Stimulated activated CD4-positive, alpha-beta T cell treated with anti-CD3 and anti-CD28 coated beads, Interleukin-2, amount 100 ng/mL, for 24 hours (primary cell): ENCODE measurements at regions not wholly inside any gene's neighbourhood (a gene's known extent, or its start where the extent isn't known, plus 50 kb on each side); places are given as distances from the start of the nearest gene placed in this dataset.

Experiments used
- DNase-seq, 2 donors: peaks; one replicate each; pipeline ENCODE4 v3.0.0-alpha.2; 2020

DNA sequence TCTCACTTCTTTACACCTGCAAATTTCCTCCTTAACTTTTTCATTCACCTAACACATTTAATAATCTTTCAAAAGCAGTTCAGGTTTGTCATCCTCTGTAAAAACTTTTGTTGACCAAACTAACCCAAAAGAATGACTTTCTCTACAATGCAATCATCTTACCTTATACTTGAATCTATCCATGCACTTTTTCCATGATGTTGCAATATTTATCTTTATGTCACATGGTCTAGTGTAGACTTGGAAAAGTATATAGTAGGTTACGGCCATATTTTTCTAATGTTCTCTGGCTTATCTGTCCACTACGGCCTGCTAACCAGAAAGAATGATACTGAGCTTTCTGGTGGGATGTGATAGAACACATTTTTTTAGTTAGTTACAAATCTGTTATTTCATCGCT is 431.0 kb upstream of the SOX9 start:
- DNase-seq = no peak

DNA sequence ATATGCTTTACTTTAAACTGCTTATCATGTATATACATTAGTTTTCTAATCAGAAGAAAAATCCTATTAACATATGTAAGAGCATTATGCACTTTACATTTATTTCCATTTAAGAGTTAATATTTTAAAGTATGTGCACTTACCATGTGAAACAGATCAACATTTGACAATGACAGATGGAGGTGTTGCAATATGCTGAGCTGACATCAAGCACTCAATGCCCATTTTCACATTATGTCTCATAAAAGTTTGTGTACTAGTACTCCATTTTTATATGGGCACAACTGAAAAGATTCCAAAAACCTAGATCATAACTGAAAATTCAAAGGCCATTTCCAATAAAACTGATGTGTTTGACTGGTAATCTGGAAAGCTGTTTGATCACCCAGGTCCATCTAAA is 420.9 kb upstream of the SOX9 start:
- DNase-seq = no peak

DNA sequence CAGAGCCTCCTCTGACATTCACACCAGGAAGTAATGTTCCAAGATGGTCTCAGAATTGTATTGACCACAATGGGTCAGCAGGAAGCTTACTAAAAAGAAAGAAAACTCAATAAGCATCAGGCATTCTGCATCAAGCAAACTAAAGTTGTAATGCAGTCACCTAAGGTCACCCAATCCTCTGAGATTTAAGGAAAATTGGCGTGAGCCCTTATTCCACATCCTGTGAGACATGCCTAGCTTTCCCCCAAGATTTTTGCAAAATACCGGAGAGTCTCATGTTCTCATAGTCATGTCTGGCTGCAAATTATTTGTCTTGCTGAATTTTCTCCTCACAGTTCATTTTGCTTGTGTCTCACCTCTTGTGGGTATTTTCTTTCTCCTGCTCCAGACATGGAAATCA is 417.1 kb upstream of the SOX9 start:
- DNase-seq = no peak

DNA sequence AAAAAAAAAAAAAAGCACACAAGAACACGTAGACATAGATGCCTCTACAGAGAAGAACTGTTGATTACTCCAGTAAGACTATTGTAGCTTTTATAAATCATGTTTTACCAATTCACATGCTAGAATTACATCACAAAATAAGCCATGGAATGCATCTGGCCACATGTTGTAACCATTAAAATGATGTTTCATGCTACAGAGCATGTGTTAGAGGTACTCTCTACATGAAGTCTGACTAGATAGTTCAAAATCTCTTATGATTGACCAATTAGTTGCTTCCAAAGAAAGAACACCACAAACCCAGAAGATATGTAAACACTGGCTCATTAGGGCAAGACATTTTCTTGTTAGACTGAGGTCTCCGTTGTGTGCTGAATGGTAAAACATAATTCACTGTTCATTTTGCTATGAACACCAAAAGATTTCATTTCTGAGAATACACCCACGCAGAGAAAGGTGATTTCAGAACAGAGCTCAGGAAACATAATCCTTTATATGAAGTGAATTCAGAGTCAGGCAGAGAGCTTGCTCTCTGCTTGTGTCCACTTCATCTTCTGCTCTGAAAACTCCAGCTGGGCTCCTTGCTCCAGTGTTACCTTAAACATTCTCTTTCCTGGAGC is 411.4 kb upstream of the SOX9 start:
- DNase-seq = no peak

DNA sequence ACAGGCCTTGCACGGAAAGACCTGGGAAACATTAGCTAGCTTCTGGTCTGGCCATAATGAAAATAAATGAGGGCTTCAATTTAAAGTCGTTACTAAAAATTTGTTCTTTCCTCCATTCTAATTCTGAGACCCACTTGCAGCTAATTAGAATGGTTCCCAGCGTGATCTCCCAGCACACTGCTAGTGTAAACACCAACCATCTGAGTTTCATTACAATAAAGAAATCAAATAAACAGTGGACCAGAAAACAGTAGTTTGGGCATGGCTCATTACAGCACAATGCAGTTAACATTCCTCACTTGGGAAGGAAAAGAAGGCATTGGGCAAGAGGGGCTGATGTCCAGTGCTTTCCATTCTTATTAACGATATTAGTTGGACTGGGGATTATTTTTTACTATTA is 410.9 kb upstream of the SOX9 start:
- no peak for DNase-seq

DNA sequence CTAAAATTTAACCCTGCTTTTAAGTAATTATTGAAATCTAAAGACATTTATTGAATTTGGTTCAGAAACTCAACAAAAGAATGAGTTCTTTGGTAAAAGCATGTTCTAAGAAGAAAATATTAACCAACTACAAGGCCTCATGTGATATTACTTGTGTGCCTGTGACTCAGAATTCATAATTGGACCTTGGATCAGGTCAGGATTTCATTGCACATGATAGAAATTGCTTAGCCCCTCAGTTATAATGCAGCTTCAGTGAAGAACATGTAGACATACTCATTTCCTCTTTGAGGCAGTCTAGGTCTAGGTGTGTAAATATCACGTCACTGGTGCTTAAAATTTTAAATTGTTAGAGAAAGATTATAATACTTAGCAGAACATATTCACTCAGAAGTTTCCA is 410.0 kb upstream of the SOX9 start:
- no peak for DNase-seq

DNA sequence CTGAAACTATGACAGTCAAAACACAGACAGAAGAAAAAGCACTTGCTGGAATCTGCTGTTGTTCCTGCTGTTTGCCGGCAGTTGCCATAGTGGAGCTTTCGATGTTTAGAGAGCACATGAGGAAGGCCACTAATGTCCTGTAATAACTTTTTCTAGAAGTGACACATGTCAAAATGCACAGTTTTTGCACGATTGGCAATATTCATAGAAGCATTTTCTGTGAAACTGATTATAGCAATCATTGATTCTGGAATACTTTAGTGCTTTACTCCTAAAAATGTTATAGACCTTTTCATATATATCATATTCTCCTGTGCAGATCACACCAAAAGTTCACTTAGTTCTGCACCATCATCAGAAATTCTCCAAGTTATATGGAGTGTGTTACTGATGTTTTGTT is 407.0 kb upstream of the SOX9 start:
- no peak for DNase-seq

DNA sequence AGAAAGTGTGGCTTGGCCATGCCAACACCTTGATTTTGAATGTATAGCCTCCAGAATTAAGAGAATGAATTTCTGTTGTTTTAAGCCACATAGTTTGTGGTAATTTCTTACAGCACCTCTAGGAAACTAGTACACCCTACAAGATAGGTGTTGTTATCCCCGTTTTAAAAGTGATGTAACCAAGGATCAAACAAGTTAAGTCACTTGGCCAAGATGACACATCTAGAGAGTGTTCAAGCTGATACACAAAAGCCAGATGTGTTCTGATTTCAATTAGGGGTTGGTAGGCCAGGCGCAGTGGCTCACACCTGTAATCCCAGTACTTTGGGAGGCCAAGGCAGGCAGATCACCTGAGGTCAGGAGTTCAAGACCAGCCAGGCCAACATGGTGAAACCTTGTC is 396.5 kb upstream of the SOX9 start:
- DNase-seq = no peak

DNA sequence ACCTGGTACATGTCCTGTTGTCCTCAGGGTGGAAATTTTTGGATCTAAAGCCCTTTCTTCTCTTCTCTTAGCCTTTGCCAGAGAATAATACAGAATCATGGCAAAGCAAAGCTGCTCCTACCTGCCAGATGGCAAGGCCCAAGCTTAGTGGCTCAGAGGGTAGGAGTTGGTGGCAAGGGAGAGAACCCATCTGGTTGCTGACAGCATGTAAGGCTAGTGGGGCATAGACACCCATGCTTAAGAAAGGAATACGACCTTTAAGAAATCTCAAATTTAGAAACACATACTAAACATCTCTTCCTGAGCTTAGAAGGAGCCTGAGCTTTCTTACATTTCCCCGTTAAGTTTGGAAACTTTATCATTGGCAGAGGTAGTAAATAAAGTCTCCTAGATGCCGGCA is 395.0 kb upstream of the SOX9 start:
- no peak for DNase-seq

DNA sequence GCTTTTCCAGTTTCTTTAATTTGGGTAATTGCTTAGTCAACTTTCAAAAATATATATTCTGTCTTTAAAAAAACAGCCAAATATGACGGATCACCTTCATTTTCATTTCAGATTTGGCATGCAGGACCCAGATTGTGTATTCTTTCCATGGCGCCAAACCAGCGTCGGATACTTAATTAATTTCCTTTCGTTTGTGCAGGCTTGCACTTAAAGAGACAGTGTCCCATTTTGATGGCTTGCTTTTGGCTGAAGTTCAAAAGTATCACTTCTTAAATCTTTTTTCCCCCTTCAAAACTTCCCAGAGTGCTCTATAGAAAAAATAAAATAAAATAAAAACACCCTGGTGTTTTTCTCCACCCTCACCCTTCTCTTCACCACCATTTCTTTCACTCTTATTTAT is 394.5 kb upstream of the SOX9 start:
- no peak for DNase-seq

DNA sequence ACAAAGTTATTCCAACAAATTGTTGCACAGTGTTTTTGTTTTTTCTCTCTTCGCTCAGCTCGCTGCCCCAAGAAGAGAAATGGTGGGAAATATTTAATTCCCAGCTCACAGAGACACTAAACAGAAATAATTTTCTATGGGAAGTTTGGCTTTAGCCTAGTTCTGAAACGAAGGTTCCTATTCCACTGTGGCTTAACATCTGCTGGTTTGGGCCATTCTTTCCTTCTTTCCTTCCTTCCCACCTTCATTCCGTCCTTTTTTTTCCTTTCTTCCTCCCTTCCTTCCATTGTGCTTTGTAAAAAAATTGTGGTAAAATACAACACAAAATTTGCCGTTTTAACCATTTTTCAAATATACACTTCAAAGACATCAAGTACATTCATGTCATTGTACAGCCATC is 393.5 kb upstream of the SOX9 start:
- no peak for DNase-seq

DNA sequence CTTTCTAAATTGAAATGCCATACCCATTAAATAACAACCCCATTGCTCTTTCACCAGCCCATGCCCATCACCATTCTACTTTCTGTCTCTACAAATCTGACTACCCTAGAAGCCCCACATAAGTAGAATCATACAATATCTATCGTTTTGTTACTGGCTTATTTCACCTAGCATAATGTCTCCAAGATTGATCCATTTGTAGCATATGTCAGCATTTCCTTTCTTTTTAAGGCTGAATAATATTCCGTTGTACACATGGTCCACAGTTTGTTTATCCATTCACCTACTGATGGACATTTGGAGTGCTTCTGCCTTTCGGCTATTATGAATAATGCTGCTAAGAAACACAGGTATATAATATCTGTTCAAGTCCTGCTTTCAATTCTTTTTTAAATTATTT is 393.1 kb upstream of the SOX9 start:
- no peak for DNase-seq

DNA sequence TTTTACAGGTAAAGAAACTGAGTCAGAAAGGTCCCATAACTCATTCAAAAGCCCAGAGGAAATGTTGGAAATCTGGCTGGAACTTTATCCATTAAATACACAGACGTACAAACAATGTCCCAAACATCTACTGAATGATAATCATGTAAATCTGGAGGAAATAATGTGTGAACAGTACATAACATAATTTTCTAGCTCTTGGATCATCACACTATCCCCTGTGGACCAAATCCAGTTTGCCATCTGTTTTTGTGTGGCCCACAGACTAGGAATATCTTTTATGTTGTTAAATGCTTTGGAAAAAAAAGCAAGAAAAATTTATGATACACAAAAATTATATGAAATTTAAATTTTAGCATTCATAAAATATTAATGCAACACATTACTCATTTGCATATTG is 389.9 kb upstream of the SOX9 start:
- DNase-seq = no peak

DNA sequence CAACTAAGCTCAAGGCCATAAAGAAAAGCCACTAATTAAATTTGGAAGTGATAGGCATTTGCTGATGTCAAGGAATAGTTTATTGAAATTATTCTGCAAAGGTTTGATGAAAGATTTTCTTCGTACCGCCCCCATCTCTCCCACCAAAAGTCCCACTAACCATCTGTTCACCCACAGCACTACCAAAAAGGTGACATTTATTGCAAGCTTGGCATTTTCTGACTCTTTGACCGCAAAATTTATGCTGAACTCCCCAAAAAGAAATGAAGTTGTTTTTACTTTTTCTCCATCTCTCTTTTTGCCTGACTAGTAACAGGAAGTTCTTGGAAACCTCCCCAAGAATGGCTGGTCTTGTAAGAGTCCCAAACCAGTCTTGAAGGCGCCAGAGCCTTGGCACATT is 384.9 kb upstream of the SOX9 start:
- DNase-seq = no peak

DNA sequence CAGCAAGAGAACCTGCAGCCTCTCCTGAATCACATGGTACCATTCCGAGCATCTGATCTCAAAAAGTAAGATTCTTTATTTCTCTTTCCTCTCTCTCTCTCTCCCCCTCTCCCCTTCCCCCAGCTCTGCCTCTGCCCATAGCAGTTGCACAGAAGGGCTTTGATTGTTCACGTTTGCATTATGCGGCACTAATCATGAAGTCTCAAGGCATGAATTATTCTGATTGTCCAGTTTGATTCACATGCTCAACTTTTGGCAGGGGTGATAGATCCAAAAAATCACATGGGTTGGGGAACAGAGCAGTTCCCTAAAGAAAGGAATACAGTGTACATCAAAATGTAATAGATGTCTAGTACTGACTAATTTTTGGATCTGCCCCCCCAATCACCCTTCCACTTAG is 380.0 kb upstream of the SOX9 start:
- no peak for DNase-seq

DNA sequence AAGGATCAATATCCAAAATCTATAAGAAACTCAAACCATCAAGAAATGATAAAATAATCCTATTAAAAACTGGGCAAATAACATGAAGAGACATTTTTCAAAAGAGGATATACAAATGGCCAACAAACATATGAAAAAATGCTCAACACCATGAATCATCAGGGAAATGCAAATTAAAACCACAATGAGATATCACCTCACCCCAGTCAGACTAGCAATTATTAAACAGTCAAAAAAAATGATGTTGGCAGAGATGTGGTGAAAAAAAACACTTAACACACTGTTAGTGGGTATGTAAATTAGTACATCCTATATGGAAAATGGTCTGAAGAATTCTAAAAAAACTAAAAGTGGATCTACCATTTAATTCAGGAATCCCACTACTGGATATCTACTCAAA is 379.0 kb upstream of the SOX9 start:
- no peak for DNase-seq

DNA sequence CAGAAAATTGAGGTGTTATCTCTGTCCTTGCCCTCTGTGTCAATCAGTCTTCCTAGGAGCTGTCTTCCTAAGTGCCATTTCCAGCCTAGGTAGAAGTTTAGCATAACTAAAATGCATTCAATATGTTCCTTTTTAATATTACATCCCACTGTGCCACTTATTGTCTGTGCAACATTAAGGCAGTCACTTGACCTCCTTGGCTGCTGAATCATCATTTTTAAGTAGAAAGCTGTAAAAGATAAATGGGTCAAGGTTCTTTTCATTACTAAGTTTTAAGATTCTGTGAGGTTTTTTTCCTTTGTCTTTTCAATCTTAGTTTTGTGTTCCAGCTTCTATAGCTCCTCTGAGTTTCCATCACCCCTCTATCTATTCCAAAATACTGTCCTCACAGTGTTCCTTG is 371.9 kb upstream of the SOX9 start:
- DNase-seq = no peak

DNA sequence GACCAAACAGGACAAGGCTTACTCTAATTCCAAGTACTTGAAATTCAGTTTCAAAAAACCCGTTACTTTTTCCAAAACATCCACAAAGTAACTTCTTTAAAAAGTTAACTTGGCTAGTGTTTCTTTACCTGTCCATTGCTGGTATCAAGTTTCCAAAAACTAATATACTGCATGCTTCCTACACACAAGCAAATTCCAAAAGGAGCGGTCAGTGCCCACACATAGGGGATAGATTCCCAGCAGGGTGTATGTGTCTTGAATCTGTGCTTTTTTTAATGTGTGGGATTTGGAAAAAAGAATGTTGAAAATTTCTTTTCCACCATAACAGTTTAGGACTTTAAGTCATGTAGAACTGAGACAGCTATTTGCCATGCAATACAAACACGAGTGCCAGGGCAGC is 367.8 kb upstream of the SOX9 start:
- no peak for DNase-seq

DNA sequence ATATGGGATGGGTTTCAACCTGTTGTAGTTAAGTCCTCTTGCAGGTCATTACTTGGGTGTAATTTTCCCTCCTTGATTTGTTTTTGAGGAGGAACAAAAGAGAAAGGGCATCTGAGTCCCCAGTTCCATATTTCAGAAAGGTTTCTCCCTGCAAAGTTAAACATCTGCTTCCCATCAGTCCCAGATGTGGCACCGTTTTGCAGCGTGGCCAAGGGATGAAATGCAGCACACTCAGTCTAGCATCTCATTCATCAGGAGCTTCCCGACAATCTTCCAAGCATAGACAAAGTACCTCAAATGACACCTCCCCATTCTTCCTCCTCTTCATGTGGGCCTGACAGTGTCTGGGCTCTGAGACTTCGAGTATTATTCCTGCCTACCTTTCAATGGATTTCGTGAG is 363.7 kb upstream of the SOX9 start:
- DNase-seq = no peak

DNA sequence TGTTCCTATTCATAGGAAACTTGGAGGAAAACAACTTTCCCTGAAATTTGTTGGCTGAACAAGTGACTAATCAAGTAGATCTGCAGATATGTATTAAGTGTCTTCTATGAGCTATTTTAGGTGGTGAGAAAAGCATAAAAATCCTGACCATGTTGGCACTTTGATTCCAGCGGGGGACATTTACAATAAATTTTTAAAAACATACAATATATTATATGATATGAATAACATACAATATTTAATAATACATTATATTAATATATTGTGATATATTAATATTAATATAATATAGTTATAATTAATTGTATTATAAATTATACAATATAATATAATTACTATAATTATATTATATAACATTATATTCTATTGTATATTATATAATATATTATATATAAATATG is 362.9 kb upstream of the SOX9 start:
- no peak for DNase-seq

DNA sequence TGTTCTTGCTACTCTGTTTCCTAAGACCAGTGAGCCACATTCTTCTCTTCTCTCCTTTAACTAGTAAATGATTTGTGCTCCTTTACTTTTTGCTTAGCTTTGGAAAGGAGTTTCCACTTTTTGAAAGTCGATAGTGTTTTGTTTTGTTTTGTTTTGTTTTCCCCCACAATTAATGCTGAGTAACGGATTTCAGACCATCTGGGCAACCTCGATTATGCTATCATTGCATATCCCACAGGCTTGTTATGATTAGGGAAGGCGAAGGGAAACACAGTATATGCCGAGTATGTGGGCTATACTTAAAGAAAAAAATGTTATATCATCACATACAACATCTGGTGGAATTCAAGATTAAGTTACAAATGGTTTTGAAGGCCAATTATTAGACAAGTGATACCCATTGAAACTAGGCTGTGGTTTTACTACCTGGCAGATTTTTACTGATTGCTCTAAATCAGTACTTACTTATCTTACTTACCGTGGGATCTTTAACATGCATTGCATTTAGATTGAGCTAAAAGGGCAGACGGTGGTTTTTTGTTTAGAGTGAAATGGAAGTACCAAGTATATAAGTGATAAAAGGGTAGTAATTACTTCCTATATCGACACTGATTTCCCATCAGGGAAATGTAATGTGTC is 361.3 kb upstream of the SOX9 start:
- DNase-seq = no peak

DNA sequence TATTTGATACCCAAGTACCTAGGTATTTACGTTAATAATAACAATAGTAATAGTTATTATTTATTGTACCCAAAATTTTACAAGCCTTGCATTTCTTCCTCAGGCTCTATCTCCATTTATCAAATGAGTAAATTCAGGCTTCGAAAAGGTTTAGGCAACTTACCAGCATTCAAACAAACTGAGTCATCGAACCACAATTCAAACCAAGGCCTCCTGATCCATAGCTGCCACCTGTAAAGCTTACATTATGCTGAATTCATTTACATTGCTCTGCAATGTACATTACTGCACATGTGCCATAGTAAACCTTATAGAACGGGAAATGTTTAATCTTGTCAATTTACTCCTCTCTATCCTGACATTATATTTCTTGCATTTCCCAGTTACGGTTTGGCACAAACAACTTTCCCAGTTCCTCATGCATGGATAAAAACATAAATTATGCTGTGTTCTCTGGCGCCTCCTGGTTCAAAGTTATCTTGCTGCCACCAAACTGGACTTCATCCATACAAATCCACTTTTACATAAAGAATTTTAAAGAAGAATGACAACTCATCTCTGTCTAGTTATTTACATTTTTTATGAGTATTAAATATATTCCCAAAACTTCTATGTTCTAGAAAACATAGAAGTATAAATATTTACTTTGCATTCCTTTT is 360.6 kb upstream of the SOX9 start:
- no peak for DNase-seq

DNA sequence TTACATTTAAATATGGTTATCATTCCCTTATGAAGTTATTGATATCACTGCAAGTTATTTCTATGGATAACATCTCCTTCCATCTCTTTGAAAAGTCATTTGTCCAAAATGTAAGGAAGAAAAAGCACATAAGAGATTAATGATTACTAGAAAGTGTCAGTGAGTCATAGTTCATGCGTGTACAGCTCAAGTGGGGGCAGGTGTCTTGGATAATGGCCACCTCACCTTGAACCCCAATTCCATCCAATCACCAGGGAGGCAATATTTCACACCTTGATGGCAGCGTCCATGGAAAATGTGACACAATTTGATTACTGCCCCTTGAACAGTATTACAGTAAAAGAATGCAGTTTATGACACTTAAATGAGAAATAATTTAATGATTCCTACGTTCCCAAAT is 358.3 kb upstream of the SOX9 start:
- DNase-seq = no peak

DNA sequence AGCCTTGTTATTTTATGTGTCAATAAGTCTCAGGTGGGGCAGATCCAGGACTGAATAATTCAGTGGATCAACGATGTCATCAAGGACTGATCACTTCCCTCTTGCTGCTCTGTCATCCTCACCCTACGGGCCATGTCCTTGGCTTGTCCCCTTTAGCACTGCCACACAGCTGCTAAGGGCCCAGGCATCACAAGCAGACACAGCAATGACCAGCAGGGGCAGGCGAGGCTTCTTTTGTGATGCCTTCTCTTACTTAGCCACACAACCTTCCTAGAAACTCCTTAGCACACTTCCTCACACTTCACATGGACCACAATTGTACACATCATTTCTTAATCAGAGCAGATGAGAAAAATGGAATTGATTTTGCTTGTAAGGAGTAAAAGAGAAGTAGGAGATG is 356.3 kb upstream of the SOX9 start:
- no peak for DNase-seq

DNA sequence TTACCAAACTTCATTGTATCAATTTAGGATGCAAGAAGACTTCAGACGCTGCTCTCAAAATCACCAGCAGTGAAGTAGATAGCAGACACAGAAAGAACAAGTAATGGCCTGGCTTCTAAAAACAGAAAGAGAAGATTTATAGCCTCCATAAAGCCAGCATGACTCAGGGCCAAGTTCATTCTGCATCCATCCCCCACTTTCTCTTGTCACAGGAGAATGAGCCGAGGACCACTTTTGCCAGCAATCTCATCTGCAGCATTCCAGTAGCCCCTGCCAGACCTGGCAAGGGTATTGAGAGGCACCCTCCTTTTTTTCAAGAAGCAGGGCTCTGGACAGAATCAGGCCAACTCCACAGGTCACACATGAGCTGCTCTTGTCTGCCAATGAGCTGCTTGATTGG is 355.4 kb upstream of the SOX9 start:
- no peak for DNase-seq
